Glomerular visceral epithelial cell (primary cell): ENCODE measurements at regions not wholly inside any gene's neighbourhood (a gene's known extent, or its start where the extent isn't known, plus 50 kb on each side); places are given as distances from the start of the nearest gene placed in this dataset.

Source experiments
- DNase-seq: peaks from one replicate; pipeline ENCODE4 v3.0.0-alpha.2; 2016; ENCODE audit errors: extremely low spot score

GRCh38 chr13:85896516-85897450, 97.6 kb upstream of the SLITRK6 start:
- DNase-seq: peak; percentile 1

- no peak for DNase-seq
These were observed 88.2 kb upstream of the SLITRK6 start for GRCh38 chr13:85887406-85887805.

DNA sequence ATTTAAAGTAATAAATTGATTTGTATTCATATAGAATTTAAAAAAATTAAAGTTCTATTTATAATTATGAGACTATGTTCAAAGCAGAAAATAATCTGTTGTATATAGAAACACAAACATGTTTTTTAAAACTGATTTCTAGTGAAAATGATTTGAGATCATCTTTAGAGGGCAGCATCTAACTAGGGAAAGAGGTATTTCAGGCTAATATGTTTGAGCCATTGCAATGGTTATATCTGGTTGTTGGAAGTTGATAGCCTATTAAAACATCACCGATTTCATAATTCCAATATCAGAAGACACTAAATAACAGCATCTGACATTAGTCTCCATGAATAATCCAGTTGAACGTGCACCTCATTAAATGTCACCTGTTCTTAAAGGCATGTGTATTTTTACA, 79.8 kb upstream of the SLITRK6 start:
- no peak for DNase-seq

DNA sequence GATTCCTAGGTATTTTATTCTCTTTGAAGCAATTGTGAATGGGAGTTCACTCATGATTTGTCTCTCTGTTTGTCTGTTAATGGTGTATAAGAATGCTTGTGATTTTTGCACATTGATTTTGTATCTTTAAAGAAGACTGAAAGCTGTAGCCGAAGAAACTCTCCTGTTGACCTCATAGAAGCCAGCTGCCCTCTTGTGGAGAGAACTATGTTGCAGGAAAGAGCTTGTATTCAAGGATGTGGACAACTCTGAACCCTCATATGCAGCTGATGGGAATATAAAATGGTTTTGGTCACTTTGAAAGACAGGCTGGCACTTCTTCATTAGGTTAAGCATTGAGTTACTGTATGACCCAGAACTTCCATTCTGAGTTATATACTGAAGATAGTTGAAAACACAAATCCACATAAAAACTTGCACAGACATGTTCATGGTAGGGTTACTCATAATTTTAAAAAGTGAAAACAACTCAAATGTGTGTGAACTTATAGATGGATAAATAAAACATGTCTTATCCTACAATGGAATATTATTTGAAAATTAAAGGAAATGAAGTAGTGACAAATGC, 65.8 kb upstream of the SLITRK6 start:
- DNase-seq: peak; percentile 21

- no peak for DNase-seq
These were observed 54.9 kb upstream of the SLITRK6 start for GRCh38 chr13:85853901-85854663.

DNA sequence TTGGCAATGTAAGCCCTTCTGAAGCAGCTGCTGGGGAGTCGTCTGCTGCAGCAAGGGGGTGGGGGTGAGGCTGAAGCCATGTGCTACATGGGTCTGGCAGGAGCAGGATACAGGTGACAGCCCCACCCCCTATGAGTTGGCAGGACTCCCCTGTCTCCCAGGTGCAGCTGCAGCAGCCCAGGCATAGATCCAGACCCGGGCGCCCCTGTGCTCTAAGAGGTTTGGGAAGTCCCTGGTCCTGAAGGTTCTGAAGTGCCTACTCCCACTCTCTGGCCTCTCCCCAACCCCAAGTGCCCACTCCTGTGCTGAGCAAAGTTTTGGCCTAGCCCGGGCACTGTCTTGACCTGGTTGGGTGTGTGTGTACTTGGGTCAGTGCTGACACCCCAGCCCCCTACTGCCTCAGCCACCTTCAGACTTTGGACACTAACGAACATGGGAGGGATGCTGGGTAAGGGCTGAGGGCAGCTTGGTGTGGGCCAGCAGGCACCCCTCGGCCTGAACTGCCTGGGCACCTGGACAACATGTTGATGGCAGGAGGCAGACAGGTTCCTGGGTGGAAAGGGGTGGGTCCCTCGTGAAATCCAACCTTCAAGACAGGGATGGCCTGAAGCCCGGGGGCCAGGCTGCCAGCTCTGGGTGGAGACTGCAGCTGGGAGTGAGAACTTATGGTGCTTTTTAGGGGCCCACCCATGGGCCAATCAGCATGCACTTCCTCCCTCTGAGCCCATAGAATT, 54.1 kb upstream of the SLITRK6 start:
- DNase-seq: no peak
